Trophoblast cell (in vitro differentiated cells and primary cell): ENCODE measurements at regions not wholly inside any gene's neighbourhood (a gene's known extent, or its start where the extent isn't known, plus 50 kb on each side); places are given as distances from the start of the nearest gene placed in this dataset.
"Not testable (repeated sequence)": the region's sequence is repeated elsewhere in the genome, so short reads cannot be mapped to it uniquely, and the experiment has no call there.

Experiments
- DNase-seq, 2 donors: peaks; one replicate each; pipeline ENCODE4 v3.0.0-alpha.2; 2016
- H2AFZ ChIP-seq: 2 replicates; pipeline ENCODE4 v1.6.1; 2013; ENCODE audit warnings: low read length, moderate library complexity, mild to moderate bottlenecking; ENCODE audit not compliant: insufficient read depth, poor library complexity
- H2AK5ac ChIP-seq: 2 replicates; pipeline ENCODE4 v1.6.1; 2013; ENCODE audit warnings: mild to moderate bottlenecking, low read length
- H2BK120ac ChIP-seq: 2 replicates; pipeline ENCODE4 v1.6.1; 2013; ENCODE audit warnings: low read length, mild to moderate bottlenecking, moderate library complexity; ENCODE audit not compliant: insufficient read depth, poor library complexity
- H2BK12ac ChIP-seq: 2 replicates; pipeline ENCODE4 v1.6.1; 2013; ENCODE audit warnings: mild to moderate bottlenecking, low read length, moderate library complexity
- H2BK5ac ChIP-seq: 2 replicates; pipeline ENCODE4 v1.6.1; 2013; ENCODE audit warnings: low read length, low read depth, moderate library complexity, mild to moderate bottlenecking; ENCODE audit not compliant: poor library complexity
- H3K14ac ChIP-seq: 2 replicates; pipeline ENCODE4 v1.6.1; 2013; ENCODE audit warnings: mild to moderate bottlenecking, low read length
- H3K18ac ChIP-seq: 2 replicates; pipeline ENCODE4 v1.6.1; 2013; ENCODE audit warnings: mild to moderate bottlenecking, low read length
- H3K23ac ChIP-seq: 2 replicates; pipeline ENCODE4 v1.6.1; 2013; ENCODE audit warnings: low read length
- H3K27ac ChIP-seq: 2 replicates; pipeline ENCODE4 v1.5.1; 2013; ENCODE audit warnings: low read depth, mild to moderate bottlenecking, inconsistent platforms, low read length, moderate library complexity
- H3K27me3 ChIP-seq: 2 replicates; pipeline ENCODE4 v1.6.1; 2013; ENCODE audit warnings: inconsistent platforms, mild to moderate bottlenecking, low read length, moderate library complexity; ENCODE audit not compliant: insufficient read depth
- H3K36me3 ChIP-seq, 2 experiments: 1 replicate in 1 of 2; 2 replicates in 1 of 2; pipeline ENCODE4 v1.6.1; 2013; ENCODE audit warnings: low read length in 2 of 2, mild to moderate bottlenecking in 2 of 2, moderate library complexity in 1 of 2; ENCODE audit not compliant: insufficient read depth in 2 of 2, control insufficient read depth in 1 of 2
- H3K4ac ChIP-seq: 2 replicates; pipeline ENCODE4 v1.6.1; 2013; ENCODE audit warnings: low read depth, mild to moderate bottlenecking, low read length, moderate library complexity
- H3K4me1 ChIP-seq, 2 experiments: 1 replicate in 1 of 2; 2 replicates in 1 of 2; pipeline ENCODE4 v1.6.1; 2013; ENCODE audit warnings: low read length in 2 of 2, mild to moderate bottlenecking in 2 of 2, moderate library complexity in 1 of 2; ENCODE audit not compliant: insufficient read depth in 2 of 2, control insufficient read depth in 1 of 2
- H3K4me2 ChIP-seq: 2 replicates; pipeline ENCODE4 v1.6.1; 2013; ENCODE audit warnings: inconsistent platforms, mild to moderate bottlenecking, low read length, moderate library complexity
- H3K4me3 ChIP-seq: 2 replicates; pipeline ENCODE4 v1.5.1; 2013; ENCODE audit warnings: mild to moderate bottlenecking, low read depth, low read length, inconsistent platforms
- H3K79me1 ChIP-seq: one replicate; pipeline ENCODE4 v1.6.1; 2013; ENCODE audit warnings: low read length
- H3K79me2 ChIP-seq: 2 replicates; pipeline ENCODE4 v1.6.1; 2013; ENCODE audit warnings: low read length, mild to moderate bottlenecking; ENCODE audit not compliant: control insufficient read depth, insufficient read depth, poor library complexity
- H3K9ac ChIP-seq: 2 replicates; pipeline ENCODE4 v1.6.1; 2013; ENCODE audit warnings: mild to moderate bottlenecking, low read length
- H3K9me3 ChIP-seq: 2 replicates; pipeline ENCODE4 v1.6.1; 2013; ENCODE audit warnings: low read depth, mild to moderate bottlenecking, control low read depth, inconsistent platforms, low read length; ENCODE audit not compliant: insufficient read depth
- H4K12ac ChIP-seq: 2 replicates; pipeline ENCODE4 v1.6.1; 2013; ENCODE audit warnings: low read depth, mild to moderate bottlenecking, low read length, moderate library complexity
- H4K8ac ChIP-seq: 2 replicates; pipeline ENCODE4 v1.6.1; 2013; ENCODE audit warnings: low read depth, mild to moderate bottlenecking, low read length, moderate library complexity
- H4K91ac ChIP-seq: one replicate; pipeline ENCODE4 v1.6.1; 2013; ENCODE audit warnings: low read depth, mild to moderate bottlenecking, low read length, moderate library complexity
- WGBS: extraction: QIAGEN DNeasy Blood & Tissue Kit; methylation state at CpG from one replicate; pipeline ENCODE4 v1.1.7; 2013; ENCODE audit warnings: missing lambda C conversion rate; ENCODE audit not compliant: insufficient read length, insufficient coverage; ENCODE audit errors: extremely low coverage; 5-methylcytosine and 5-hydroxymethylcytosine counted together

GRCh38 chr2:91422102-91422501 lies 2730.6 kb downstream of the RPIA start:
- H3K9ac ChIP-seq, H3K4me3 ChIP-seq, H3K4me1 ChIP-seq, H3K18ac ChIP-seq, H2BK5ac ChIP-seq, H3K27me3 ChIP-seq, H3K36me3 ChIP-seq, H3K14ac ChIP-seq, H2AK5ac ChIP-seq, H3K79me2 ChIP-seq, H3K23ac ChIP-seq, H2BK120ac ChIP-seq, H2BK12ac ChIP-seq, H4K91ac ChIP-seq, H4K12ac ChIP-seq, H3K4me2 ChIP-seq, H3K9me3 ChIP-seq, DNase-seq, H3K79me1 ChIP-seq, H2AFZ ChIP-seq, H4K8ac ChIP-seq, H3K4ac ChIP-seq, H3K27ac ChIP-seq: not testable (repeated sequence)
- WGBS: no CpG with 5 or more reads among the region's 19 CpGs

GRCh38 chr2:91427148-91427547 lies 2735.7 kb downstream of the RPIA start:
- H2BK5ac ChIP-seq, DNase-seq, H3K4ac ChIP-seq, H3K79me2 ChIP-seq, H3K14ac ChIP-seq, H3K9ac ChIP-seq, H3K79me1 ChIP-seq, H3K23ac ChIP-seq, H2BK120ac ChIP-seq, H3K36me3 ChIP-seq, H3K4me3 ChIP-seq, H4K91ac ChIP-seq, H2BK12ac ChIP-seq, H2AFZ ChIP-seq, H3K4me2 ChIP-seq, H3K18ac ChIP-seq, H4K8ac ChIP-seq, H3K9me3 ChIP-seq, H3K27ac ChIP-seq, H3K4me1 ChIP-seq, H3K27me3 ChIP-seq, H4K12ac ChIP-seq, H2AK5ac ChIP-seq: not testable (repeated sequence)
- WGBS: no CpG with 5 or more reads among the region's 1 CpG

- H3K4me1 ChIP-seq, H2AFZ ChIP-seq, H2AK5ac ChIP-seq, H3K4ac ChIP-seq, H2BK120ac ChIP-seq, H3K79me2 ChIP-seq, H3K9ac ChIP-seq, H3K4me3 ChIP-seq, H3K27ac ChIP-seq, DNase-seq, H3K79me1 ChIP-seq, H2BK12ac ChIP-seq, H3K18ac ChIP-seq, H4K8ac ChIP-seq, H4K91ac ChIP-seq, H3K36me3 ChIP-seq, H2BK5ac ChIP-seq, H3K23ac ChIP-seq, H4K12ac ChIP-seq, H3K14ac ChIP-seq: not testable (repeated sequence)
- no CpG with 5 or more reads among the region's 29 CpGs for WGBS
- Histone ChIP-seq H3K27me3 (peaks cover 16% of the 10 kb centered on the region), H3K9me3 (peaks cover 12% of the 10 kb centered on the region), H3K4me2 (peak overlapping the region; percentile 45)
Observed at GRCh38 chr2:91441932-91442245, 2750.4 kb downstream of the RPIA start.

GRCh38 chr2:91442246-91442905 lies 2750.9 kb downstream of the RPIA start:
- Histone ChIP-seq H3K23ac (no peak overlapping the region), H3K27ac (no peak overlapping the region), H3K4ac (no peak overlapping the region), H3K14ac (no peak overlapping the region), H2BK120ac (no peak overlapping the region), H4K8ac (no peak overlapping the region), H4K91ac (no peak overlapping the region), H3K36me3 (no peaks in the 10 kb centered on the region), H3K9me3 (peaks cover 13% of the 10 kb centered on the region), H2BK5ac (no peak overlapping the region), H4K12ac (no peak overlapping the region), H3K4me1 (no peaks in the 10 kb centered on the region), H3K27me3 (peaks cover 16% of the 10 kb centered on the region), H3K79me1 (no peaks in the 10 kb centered on the region), H3K79me2 (no peaks in the 10 kb centered on the region), H3K9ac (no peak overlapping the region), H2AK5ac (no peak overlapping the region), H3K4me2 (peak overlapping the region; percentile 45), H2AFZ (no peak overlapping the region), H3K18ac (no peak overlapping the region), H2BK12ac (no peak overlapping the region), H3K4me3 (no peak overlapping the region)
- peak; percentile 13 to 35 for DNase-seq
- WGBS: no CpG with 5 or more reads among the region's 82 CpGs
